Astrocyte (in vitro differentiated cells and primary cell): ENCODE measurements at regions not wholly inside any gene's neighbourhood (a gene's known extent, or its start where the extent isn't known, plus 50 kb on each side); places are given as distances from the start of the nearest gene placed in this dataset.

Experiments
- CTCF ChIP-seq: IDR thresholded peaks from 2 replicates; pipeline ENCODE4 v1.5.1; 2011; ENCODE audit warnings: low read depth, mild to moderate bottlenecking, inconsistent platforms, low read length, moderate library complexity; ENCODE audit not compliant: insufficient read depth
- EZH2 ChIP-seq: IDR thresholded peaks from 2 replicates; pipeline ENCODE4 v1.6.1; 2012; ENCODE audit warnings: mild to moderate bottlenecking, low read length, inconsistent platforms; ENCODE audit not compliant: insufficient read depth

GRCh38 chr5:116935561-116936162 is 361.0 kb upstream of the SEMA6A start:
- TF ChIP-seq CTCF (no peak), EZH2 (no peak)
